ENCODE measurements at regions not wholly inside any gene's neighbourhood (a gene's known extent, or its start where the extent isn't known, plus 50 kb on each side); places are given as distances from the start of the nearest gene placed in this dataset.
"Not testable (repeated sequence)": the region's sequence is repeated elsewhere in the genome, so short reads cannot be mapped to it uniquely, and the experiment has no call there.

DNA sequence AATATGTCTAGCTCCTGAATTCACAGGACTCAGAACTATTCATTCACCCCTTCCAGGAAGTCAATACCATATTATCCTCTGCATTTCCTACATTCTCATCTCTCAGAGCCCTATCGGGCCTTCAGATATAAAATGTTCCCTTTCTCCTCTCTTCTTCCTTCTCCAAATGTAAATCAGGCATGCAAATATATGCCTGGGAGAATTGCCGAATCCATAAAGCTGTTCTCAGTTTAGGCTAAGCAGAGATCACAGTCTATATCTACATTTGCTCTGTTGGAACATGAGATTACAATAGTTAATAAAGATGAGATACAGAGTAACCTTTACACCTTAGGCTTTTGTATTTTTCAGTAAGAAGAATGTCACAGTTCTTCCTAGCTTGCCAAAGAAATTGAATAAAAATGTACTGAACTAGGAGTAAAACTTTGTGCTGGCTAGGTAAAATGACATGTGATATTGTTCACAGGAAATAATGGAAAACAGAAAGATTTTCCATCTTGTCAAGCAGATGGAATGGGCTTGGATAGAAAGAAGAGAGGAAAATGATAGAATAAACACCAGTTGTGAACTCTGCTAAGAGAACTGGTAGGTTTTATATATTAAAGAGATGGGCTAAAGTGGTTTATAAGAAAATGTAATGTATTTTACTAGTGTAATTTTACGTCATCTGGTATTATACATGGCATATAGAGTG, 161.5 kb downstream of the NRIP1 start:
- no peak for DNase-seq

- DNase-seq: no peak
Measured at GRCh38 chr21:14901482-14901958, 163.3 kb downstream of the NRIP1 start.

- no peak for DNase-seq
Measured at GRCh38 chr21:14900611-14901010, 164.2 kb downstream of the NRIP1 start.

GRCh38 chr21:14900058-14900457, 164.7 kb downstream of the NRIP1 start:
- no peak for DNase-seq

- DNase-seq: no peak
Measured at GRCh38 chr21:14895792-14896191, 169.0 kb downstream of the NRIP1 start.

DNA sequence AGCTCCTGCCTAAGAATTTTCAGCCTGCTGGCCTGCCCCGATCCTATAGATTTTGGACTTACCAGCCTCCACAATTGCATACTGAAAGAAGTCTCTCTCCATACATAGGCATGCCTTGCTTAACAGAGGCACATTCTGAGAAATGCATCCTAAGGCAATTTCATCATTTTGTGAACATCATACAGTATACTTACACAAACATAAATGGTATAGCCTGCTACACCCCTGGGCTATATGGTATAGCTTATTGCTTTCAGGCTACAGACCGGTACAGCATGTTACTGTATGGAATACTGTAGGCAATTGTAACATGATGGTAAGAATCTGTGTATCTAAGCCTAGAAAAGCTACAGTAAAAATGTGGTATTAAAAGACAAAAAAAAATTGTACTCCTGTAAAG, 174.7 kb downstream of the NRIP1 start:
- no peak for DNase-seq

DNA sequence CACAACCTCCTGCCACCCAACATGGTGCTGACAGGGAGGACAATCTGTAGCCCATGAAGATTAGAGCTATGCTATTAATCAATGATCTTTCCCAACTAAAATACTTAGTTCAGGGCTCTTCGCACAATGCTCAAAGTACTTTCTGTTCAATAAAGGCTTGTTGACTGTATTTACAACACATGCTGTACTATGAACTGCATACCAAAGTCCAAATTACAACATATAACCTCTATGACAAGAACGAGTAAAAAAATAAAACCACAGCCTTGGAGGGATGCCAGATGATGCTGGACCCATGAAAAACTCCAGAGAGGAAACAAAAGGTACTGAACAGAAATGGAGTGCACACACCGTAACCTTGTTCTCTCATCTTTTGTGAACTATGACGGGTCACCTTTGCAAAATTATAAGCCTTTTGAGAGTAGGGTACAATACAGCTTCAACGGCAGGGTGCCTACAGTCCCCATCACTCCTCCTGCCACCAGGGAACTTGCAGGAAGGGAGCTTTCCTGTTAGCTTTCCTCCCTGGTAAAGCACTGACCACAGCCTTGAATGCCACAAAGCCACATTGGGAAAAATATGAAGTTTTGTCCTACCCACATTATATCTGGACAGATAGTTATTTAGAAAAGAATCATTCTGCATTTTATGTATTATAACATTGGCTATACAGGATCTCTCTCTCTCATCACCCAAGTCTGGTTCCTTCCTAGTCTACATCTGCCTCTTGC, 175.6 kb downstream of the NRIP1 start:
- no peak for DNase-seq

- no peak for DNase-seq
Measured at GRCh38 chr21:14888202-14888601, 176.6 kb downstream of the NRIP1 start.

GRCh38 chr21:14886001-14886400, 178.8 kb downstream of the NRIP1 start:
- DNase-seq: no peak

DNA sequence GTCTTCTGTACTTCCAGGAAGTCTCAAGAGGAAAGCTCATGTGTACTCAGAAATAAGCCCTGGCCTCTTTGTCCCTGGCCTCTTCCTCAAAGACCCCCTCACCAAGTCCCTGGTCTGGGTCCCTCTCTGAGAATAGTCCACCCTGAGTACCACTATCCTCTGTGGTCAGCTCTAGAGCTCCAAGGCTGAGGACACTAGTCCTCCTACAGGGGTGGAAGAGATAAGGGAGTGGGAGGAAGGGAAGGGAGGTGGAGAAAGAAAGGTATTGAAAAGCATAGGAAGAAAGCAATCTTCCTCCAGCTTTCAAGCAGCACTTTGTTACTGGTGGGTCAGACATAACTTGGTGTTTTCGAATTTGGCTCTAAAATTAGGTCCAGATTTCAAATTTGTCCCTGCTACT, 181.4 kb downstream of the NRIP1 start:
- DNase-seq: no peak

DNA sequence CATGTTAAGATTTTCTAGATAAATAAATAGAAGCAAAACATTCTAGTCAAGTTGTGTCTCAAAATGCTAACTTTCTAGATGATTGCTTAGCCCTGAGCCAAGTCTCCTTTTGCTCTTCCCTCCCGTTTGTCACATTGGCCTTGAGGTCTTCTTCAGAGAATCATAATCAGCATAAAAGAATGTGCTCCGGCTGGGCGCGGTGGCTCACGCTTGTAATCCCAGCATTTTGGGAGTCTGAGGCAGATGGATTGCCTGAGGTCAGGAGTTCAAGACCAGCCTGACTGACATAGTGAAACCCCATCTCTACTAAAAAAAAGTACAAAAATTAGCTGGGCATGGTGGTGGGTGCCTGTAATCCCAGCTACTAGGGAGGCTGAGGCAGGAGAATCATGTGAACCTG, 182.3 kb downstream of the NRIP1 start:
- not testable (repeated sequence) for DNase-seq

DNA sequence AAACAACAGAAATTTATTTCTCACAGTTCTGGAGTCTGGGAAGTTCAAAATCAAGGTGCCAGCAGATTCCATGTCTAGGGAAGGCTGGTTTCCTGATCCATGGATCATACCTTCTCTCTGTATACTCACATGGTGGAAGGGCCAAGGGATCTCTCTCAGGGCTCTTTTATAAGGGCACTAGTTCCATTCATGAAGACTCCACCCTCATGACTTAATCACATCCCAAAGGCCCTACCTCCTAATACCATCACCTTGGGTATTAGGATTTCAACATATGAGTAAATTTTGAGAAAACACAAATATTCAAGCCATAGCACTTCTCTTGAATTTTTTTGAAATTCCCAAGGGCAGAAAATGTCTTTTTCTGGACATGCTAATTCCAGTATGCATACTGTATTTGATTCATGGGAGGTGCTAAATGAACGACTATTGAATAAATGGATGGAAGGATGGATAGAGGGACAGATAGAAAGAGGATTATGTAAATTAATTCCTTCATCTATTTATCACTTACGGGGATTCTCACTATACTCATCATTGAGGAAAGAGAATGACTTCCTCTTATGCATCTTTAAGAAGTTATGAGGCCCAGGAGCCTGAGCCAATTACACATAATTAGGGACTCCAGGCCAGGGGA, 182.8 kb downstream of the NRIP1 start:
- DNase-seq: no peak

GRCh38 chr21:14880922-14881321, 183.9 kb downstream of the NRIP1 start:
- no peak for DNase-seq

- DNase-seq: no peak
Measured at GRCh38 chr21:14879458-14879857, 185.3 kb downstream of the NRIP1 start.

GRCh38 chr21:14878971-14879370, 185.8 kb downstream of the NRIP1 start:
- DNase-seq: no peak

DNA sequence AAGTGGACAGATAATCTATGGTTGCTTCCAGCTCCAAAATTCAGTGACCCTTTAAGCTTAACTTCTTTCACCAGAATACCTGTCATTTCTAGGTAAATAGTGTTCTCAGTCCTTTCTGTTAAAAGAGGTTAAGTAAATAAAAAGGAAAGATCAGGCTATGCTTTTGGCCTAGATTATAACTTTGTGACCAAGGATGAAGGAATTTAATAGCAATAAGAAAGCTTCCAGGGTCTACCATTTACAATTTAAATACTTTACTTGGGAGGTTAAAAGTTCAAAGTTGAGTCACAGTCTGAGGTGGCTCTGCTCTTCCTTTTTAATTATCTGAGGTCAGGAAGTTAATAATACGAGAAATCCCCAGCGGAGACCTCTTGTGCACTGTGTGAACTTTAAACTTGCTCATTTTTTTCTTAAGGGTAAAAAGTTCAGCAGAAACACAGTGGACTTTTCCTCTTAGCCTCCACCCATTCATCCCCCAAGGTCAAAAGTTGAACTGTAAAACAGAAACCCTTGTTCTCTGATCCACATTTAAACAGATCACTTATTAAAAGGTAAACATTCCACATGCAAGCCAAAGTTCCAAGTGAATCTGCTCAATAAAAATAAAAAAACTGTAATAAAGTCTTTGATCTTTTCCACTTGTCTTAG, 187.1 kb downstream of the NRIP1 start:
- no peak for DNase-seq

GRCh38 chr21:14876524-14876840, 188.3 kb downstream of the NRIP1 start:
- no peak for DNase-seq

DNA sequence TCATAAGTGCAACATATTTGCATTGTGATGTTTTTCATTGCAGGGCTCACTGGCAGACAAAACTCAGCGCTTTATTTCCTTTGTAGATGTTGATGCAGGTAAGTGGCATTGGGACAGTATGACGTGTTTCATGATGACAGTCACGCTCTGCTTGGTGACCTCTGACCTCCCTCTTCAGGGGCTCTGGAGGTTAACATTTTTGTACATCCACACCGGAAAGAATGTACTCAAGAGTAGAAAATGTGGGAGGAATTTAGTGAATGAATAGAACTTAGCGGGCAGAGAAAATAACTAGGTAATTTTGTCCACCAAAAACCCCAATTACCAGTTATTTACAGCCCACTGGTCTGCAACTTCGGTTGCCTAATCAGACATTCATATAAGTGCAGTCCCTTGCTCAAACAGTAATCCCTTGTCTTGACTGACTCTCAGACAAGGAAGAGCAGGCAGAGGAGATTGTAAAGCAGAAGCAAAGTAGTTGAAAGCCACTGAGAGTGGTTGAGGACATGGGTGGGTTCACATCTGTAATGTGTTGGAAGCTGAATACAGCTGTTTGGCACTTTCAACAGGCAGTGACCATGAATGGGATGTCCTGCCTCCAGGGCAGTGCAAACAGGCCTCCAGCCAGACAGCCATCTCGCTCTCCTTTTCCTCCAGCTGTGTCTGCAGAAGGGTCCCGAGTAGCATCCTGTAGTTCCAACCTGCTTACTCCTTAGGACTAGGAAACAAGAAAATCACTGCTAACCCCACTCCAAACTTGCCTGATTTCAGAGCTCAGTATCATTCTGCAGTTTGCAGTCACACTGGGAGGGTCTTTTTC, 188.9 kb downstream of the NRIP1 start:
- no peak for DNase-seq

GRCh38 chr21:14875186-14875585, 189.6 kb downstream of the NRIP1 start:
- no peak for DNase-seq

DNA sequence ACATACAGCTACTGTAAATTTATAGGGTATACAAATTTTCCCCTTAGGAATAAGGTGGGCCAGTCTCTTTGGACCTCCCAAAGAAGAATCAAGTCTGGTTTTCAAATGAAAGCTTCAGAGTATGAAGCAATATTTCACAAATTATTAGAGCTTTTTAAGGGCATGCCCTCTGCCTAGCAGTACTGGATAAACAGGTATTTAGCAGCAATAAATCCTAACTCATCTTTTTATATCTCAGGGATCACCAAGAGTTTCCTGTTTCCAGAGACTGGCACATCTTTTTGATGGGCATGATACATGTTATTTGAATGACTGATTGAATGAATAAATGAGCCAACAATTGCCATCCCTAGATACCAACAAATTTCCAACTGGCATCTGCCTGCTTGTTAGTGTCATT, 190.4 kb downstream of the NRIP1 start:
- no peak for DNase-seq

DNA sequence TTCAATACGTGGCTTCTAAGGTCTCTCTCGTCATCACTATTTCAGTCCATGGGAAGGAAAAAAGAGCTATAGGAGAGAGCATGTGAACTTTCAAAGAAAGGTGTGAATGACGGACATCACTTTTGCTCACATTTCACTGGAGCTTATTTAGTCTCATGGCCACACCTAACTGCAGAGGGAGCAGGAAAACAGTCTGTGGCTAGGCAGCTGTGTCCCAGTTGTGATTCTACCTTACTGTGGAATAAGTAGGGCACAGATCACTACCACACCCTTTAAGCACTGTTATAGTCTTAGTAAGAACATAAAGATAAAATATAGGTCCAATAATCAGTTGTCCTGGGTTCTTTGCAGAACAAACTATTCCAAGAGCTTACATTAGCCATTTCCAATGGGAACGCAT, 192.9 kb downstream of the NRIP1 start:
- DNase-seq: no peak

- no peak for DNase-seq
Measured at GRCh38 chr21:14870853-14871149, 194.0 kb downstream of the NRIP1 start.
